NCI-H1417 (cell line): ENCODE measurements at regions not wholly inside any gene's neighbourhood (a gene's known extent, or its start where the extent isn't known, plus 50 kb on each side); places are given as distances from the start of the nearest gene placed in this dataset.

ENCODE experiments used
- DNase-seq, 3 experiments: peaks; one replicate each; lab custom pipeline; 2025; lab: John Stamatoyannopoulos, UW

DNA sequence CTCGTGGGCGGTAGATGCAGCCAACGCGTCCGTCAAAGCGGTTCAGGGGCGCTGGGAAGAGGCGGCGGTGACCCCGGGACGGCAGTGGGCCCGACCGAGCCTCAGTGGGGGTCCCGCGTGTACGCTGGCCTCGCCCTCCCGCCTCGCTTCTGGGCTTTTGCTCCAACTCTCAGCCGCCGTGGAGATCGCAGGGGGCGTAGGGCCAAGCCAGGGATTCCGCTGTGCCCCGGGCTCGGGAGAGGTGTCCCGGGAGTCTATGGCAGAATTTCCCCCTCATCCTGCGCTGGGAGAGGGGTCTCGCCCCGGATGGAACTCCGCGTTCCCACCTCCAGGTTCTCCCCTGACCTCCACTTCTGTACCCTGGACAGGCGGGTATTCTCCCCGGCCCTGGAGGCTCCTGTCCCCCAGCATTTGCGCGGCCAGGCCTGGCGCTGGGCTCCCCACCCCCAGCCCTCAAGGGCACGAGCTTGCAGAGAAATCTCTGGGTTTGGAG, 131.9 kb downstream of the MRPL36 start:
- DNase-seq: peak in 2 of 3 experiments; percentile 64 to 68

DNA sequence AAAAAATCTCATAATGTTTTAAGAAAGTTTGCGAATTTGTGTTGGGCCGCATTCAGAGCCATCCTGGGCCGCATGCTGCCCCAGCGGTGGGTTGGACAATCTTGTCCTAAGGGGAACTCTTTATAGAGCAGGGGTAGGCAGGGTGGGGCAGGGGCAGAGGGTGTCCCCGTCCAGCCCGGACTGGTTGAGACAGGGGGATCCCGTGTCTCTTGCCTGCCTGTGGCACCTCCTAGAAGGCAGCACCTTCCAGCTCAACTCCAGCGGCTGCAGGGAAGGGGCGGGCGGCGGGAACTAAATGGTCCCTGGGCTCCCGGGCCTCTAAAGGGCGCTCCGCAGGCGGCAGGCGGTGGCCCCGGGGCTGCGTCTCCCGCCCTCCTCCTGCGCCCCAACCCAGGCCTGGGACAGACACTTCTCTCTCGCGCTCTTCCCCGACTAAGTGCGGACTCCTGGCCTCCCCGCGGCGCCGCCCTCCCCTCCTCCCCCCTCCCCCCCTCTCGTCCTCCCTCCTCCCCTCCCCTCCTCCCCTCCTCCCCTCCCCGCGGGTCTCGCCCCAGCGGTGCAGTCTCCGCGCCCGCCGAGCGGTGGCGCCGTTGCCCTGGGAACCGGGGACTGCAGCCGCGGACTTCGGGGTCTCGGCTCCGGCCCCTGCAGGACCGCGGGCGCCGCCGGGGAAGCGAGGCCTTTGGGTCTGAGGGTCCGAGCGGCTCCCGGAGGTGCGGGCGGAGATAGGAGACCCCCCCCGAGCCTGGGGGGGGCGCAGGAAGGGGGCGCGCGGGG, 132.6 kb downstream of the MRPL36 start:
- peak; percentile 69 to 80 (median 77) for DNase-seq

DNA sequence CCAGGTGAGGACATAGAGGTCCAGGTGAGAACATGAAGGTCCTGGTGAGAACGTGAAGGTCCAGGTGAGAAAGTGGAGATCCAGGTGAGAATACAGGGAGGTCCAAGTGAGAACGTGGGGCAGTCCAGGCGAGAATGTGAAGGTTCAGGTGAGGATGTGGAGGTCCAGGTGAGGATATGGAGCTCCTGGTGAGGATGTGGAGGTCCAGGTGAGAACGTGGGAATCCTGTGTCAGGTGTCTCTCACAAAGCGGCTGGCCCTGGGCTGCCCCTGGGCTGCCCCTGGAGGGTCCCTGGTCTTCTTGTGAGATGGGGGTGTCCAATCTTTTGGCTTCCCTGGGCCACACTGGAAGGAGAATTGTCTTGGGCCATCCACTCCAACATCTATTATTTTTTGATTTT, 133.4 kb downstream of the MRPL36 start:
- no peak for DNase-seq

DNA sequence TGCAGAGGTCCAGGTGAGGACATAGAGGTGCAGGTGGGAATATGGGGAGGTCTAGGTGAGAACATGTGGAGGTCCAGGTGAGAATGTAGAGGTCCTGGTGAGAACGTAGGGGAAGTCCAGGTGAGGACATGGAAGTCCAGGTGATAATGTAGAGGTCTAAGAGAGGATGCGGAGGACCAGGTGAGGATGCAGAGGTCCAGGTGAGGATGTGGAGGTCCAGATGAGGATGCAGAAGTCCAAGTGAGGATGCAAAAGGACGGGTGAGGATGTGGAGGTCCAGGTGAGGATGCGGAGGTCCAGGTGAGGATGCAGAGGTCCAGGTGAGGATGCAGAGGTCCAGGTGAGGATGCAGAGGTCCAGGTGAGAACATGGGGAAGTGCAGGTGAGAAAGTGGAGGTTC, 133.8 kb downstream of the MRPL36 start:
- no peak for DNase-seq

DNA sequence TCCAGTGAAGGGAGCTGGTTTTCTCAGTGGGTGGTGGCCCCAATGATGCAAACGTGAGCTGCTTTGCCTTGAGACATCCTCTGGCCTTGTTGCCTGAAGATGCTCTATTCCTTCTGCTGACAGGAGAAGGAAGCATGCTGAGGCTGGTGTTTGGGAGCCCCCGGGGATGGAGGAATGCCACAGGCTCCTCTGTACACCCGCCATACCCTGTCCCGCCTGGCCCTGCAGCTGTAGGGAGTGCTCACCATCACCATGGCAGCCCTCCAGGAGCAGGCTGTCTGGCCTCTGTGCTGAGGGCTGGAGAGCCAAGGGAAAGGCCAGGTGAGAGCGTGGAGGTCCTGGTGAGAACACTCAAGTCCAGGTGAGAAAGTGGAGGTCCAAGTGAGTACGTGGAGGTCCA, 134.4 kb downstream of the MRPL36 start:
- DNase-seq: no peak

DNA sequence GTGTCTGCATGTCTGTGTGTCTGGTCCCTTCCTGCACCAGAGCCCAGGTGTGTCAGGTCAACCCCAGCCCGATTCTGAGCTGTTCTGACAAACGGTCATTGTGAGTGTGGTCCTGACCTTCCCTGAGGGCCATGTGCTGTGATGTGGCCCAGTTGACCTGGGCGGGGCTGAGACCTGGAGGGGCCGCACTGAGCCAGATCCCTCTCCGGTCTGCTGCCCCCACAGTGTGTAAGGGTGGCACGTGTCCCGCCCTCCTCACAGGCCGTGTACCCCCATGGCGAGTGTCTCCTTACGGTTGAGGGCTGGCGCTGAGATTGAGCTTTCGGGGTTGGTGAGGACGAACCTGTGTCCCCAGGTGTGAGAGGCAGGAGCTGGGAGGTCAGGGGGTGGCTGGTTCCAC, 136.5 kb downstream of the MRPL36 start:
- no peak for DNase-seq

DNA sequence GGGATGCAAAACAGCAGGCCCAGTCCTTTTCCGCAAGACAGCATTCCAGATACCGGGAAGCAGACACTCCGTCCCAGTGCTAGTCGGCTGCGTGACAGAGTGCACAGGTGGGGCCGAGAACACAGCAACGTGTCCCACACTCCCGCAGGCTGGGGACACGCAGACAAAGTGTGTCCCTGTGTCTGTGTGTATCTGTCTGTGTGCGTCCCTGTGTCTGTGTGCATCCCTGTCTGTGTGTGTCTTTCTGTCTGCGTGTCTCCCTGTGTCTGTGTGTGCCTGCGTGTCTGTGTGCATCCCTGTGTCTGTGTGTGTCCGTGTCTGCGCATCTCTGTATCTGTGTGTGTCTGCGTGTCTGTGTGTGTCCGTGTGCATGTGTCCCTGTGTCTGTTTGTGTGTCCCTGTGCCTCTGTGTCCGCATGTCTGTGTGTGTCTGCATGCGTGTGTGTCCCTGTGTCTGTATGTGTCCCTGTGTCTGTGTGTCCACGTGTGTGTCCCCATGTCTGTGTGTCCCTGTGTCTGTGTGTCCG, 137.0 kb downstream of the MRPL36 start:
- DNase-seq: no peak

DNA sequence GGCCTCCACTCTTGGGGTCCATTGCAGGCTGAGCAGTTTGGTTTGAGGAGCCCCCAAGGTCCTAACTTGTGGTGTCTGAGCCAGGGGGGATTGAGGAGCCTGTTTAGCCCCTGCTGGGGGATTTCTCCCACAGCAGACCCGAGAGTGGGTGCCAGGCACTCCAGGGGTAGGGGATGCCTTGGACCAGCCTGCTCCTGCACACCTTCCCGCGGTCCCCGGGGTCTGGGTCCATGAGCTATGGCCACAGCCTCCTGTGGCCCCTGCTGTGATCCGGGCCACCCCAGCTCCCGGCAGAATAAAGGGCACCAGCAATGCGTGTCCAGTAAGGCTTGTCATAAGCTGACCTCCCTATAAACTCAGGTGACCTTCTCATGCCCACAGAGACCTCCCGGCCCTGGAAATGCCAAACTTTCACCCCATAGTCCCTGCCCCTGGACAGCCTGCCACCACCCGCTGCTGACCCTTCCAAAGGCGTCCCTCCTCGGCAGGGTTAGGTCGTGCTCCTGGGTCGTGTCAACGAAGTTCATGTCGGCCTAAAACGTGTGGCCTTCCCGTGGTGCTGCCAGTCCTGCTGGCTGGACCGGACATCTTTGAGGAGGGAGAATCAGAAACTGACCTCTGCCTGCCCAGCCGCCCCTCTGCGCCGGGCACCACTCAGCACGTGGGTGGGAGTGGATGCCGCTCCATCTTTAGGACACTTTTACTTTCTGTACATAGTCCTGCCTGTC, 137.6 kb downstream of the MRPL36 start:
- DNase-seq: no peak

DNA sequence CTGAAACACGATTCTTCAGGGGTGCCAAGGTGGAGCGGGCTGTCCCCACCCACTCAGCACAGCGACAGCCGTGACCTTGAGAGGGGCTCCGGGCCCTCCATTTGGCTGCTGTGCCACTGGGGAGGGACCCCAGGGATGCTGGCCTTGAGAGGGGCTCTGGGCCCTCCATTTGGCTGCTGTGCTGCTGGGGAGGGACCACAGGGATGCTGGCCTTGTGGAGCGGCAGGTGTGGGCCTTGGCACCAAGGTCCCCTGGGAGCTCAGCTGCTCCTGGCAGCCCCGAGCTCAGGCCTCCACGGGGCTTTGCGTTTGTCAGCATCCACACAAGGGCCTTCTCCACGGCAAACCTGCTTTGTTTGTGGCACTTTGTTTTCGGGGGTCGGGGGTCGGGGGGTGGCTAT, 137.6 kb upstream of the LPCAT1 start:
- no peak for DNase-seq

DNA sequence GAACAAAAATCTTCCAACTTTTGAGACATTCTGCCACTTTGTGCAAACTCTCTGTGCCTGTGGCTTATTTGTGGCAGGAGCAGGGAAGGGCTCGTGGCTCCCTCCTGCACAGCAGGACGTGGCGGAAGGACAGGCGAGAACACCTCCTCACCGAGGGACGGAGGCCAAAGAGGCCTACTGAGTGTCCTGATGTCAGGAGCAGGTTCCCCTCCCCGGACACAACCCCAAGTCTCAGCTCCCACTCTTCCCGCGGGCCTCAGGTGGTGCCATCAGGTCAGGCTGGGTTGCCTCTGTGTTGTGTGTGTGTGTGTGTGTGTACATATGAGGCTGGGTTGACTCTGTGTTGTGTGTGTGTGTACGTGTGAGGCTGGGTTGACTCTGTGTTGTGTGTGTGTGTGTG, 136.8 kb upstream of the LPCAT1 start:
- DNase-seq: no peak

DNA sequence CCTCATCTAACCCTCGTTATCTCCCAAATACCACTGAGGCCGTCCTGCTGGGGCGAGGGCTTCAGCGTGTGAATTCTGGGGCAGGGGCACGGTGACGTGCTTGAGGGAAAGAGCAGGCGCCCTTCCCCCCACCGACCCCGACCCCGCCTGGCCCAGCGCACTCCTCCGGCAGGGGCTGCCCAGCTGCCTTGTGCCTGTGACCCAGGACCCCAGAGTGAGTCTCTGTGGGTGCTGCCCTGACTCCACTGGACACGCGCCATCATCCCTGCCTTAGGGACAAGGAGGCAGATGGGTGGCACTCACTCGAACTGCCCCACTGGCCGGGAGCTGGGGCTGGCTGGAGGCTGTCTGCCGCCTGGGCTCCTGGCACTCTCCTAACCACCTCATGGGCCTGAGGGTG, 136.2 kb upstream of the LPCAT1 start:
- no peak for DNase-seq

DNA sequence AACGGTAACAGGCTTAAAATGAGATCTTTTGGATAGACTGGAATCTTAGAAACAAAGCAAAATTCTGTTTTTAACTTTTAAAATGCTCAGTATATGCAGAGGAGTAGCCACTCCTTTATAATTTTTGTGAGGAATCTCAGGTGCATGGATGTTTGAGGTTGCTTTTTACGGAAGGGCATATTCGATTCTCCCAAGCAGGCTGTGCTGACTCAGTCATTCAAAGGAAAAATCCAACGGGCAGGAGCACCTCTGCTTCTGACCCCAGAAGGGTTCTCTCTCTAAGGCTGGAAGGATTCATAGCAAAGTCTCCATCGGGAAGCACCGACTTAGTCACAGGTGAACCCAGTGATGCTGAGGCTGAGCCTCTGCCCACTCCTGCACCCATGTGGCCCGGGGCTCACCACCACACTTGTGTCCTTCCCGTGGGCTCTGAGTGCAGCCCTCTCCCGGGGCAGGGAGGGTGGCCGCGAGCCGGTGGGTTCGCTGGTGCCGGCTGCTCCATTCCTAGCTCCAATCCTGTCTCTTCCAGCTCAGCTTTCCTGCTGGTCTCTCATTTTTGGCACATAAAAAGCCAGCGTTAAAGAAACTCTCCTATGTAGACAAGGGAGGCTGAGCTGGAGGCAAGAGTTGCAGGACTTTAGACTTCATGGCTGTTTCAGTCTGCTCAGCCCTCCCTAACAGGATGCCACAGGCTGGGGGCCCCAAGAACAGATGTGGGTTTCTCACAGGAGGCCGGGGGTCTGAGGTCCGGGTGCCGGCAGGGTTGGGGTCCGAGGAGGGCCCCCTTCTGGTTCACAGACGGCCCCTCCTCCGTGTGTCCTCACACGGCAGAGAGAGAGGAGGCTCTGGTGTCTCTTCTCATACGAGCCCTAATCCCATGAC, 135.6 kb upstream of the LPCAT1 start:
- peak in 1 of 3 experiments; percentile 55 for DNase-seq

DNA sequence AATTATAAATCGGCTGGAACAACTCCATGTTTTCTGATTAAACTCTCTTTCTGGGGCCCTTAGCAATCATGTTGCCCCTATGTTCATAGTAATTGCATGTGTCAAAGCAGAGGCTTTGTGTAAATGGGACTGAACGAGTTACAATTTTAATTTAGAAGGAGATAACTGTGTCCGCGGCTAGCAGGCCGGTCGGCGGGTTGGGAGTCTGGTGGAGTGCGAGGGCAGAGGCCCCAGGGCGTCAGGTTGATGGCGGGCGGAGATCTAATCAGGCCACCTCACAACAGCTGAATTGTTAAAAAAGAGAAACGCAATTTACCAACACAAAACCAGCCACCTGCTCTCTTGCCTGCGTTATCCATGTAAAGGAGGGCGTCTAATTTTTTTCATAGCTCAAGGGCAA, 134.9 kb upstream of the LPCAT1 start:
- DNase-seq: peak in 2 of 3 experiments; percentile 24 to 63

DNA sequence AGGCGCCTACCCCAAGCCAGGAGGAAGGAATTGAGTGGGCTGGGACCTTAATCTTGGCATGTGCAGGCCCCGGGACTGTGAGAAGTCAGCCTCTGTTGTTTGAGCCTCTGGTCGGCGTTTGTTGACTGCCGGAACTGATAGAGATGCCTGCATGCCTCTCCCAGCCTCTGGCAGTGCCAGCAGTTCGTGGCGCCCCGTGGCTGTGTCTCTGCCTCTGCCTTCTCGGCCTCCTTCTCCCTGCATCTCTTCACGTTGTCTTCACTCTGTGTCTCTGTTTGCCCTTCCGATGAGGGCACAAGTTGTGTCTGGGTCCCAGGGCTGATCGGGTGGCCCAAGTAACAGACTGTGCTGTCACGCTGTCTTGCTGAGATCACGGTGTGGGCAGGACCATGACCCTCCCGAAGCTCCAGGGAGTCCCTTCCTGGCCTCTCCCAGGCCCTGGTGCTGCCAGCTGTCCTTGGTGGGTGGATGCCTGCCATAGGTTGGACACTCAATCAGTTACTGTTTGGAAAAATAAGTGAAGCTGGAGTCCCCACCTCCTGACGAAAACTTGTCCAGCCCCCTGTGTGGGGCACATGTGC, 133.5 kb upstream of the LPCAT1 start:
- DNase-seq: no peak

DNA sequence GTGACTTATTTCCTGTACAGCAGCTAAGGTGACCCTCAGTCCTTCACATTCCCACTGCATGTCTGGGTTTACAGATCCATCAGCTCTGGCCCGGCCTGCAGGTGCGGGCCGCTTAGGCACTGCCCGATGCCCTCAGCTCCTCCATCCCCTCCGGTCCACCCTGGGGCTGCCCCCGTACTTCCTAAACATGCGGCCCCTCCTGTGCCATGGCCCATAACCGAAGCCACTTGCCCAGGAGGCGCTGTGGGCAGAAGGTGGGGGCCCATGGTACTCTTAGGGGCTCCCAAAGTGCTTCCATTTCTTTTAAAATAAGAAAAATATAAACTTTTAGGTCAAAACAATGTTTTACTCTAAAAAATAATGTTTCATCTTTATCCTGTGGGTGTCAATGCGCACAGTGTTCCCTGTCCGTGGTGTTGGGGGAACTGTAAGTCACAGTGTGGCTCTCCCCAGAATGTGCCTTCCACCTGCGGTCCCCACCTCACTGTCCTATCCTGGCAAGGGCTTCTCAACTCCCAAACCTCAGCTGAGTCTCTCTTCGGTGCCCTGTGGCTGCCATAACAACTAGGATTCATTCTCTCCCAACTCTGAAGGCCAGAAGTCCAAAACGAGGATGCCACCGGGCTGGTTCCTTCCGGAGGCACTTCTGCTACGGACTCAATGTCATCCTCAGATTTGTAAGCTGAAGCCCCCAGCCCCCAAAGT, 132.7 kb upstream of the LPCAT1 start:
- DNase-seq: no peak

DNA sequence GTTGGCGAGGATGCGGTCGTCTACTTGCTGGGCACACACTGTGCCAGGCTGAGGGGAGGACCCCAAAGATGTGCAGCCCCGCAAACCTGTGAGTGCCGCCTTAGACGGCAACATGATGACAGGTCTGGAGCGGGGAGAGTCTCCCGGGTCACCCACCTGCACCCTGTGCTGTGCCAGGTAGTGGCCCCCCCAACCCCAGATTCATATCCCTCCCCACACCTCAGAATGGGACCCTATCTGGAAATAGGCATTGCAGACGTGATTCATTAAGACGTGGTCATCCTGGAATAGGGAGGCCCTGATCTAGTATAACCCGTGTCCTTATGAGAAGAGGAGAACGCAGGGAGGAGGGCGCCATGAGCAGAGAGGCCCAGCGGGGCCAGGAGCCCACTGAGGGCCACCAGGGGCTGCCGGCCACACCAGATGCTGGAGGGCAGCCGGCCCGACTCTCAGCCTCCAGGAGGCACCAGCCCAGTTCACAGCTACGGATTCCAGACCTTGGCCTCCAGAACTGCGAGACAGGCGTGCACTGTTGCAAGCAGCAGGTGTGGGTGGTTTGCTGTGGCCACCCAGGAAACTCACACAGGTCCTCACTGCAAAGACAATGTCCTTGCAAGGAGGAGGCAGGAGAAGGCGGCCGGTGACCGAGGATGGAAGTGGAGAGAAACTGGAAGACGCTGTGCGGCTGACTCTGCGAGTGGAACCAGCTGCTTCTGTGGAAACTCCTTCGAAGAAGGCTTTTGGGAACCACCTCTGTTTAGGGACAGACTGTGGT, 131.9 kb upstream of the LPCAT1 start:
- DNase-seq: no peak

DNA sequence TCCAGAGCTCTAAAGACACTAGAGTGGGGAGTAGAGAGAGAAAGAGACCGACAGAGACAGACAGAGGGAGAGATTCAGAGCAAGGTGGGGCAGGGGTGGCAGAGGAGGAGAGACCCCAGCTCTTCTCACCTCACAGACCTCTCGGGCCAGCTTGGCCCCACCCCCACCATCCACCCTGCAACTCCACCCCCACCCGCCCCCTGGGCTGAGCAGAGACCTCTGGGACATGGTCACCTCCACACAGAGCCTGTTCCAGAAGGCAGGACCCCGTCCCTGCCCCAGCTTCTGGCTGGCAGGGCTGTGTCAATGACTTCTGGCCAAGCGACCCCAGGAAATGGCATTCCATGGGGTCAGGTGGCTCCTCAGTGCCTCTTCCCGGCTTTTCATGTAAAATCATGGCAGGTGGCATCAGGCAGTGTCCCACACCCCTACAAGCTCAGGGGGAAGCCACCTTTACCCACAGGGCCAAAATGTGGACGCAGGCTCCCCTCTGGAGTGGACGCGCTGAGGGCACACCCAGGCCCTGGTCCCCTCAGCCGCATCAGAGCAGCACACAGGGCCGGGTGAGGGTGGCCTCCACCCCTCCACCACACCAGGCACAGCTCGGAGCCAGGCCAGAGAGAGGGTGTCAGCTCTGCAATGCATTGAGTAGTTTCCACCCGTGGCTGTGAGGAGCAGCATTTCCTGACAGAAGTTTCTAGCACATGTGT, 131.2 kb upstream of the LPCAT1 start:
- DNase-seq: no peak

DNA sequence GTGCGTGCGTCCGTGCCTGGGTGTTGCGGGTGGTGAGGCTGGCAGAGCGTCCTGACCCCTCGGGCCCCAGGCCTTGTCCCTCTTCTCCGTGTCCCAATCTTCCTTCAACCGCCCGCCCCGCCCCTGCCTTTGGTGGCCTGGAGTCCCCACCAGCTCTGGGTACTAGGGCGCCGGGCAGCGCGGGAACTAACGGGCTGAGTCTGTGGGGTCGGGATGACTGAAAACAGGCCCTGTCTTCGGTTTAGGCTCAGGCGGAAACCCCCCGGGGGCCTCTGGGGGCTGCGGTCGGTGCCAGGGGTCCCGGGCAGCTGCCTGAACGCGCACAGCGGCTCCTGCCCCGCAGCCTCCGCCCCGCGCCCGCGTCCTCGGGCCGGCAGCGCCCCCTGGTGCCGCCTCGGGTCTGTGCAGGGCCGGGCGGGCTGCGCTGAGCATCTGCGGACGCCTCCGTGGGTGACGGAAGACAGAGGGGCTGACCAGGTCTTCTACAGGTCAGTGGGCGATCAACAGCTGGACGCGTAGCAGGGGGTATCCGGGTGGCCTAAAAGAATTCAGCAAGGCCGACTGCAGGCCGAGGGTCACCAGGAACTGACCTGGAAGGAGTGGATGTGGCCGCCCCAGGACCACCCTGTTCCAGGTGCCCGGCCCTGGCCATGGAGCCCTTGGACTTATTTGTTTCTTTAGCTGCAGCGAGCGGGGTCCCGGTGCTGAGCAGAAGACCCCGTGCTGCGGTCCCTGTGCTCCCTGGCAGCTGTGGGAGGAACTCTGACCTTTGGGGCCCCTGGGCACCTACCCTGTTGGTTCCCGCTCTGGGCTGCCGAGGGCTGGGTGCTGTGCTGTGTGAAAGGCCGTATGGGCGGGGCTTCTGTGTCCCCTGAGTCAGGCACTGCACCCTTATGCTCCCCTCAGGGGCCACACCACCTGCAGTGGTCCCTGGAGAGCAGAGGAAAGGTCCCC, 130.2 kb upstream of the LPCAT1 start:
- DNase-seq: peak; percentile 6 to 63 (median 51)
